Coronary artery (tissue), 2 donors: ENCODE measurements at regions not wholly inside any gene's neighbourhood (a gene's known extent, or its start where the extent isn't known, plus 50 kb on each side); places are given as distances from the start of the nearest gene placed in this dataset.

ENCODE experiments used
- DNase-seq: peaks from one replicate; pipeline ENCODE4 v3.0.0-alpha.2; 2017; ENCODE audit warnings: low spot score
- H3K27ac ChIP-seq, 2 donors: fragments of 200-600 bp; sonication (generic); one replicate each; pipeline ENCODE4 v1.5.1; 2016 to 2019
- H3K4me3 ChIP-seq: fragments of 200-600 bp; sonication (generic); 2 replicates; pipeline ENCODE4 v1.5.1; 2016; ENCODE audit warnings: mild to moderate bottlenecking, moderate library complexity
- TF ChIP-seq, protein P1 (sequence below): fragments of 200-600 bp; sonication (generic); IDR thresholded peaks from one replicate; pipeline ENCODE4 v1.5.1; 2019; ENCODE audit warnings: antibody characterized with exemption

DNA sequence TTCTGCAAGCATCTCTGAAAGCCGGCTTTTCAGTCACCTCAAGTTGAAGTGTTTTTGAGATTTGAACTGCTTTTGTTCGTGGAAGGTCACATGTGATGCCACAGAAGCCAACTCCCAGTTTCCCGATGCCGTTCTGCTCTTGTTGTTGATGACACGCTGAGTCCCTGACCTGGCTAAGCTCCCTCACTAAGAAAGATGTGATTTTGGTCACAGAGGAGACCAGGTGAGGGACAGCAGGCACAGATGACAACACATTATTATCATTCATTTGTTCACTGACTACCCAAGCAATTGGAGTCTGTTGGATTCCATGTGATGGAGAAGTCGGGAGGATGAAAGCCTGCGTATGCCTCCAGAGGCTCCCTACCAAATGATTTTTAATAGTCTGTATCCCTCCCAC is 822.4 kb upstream of the RBFOX1 start:
- TF ChIP-seq, protein P1, sequence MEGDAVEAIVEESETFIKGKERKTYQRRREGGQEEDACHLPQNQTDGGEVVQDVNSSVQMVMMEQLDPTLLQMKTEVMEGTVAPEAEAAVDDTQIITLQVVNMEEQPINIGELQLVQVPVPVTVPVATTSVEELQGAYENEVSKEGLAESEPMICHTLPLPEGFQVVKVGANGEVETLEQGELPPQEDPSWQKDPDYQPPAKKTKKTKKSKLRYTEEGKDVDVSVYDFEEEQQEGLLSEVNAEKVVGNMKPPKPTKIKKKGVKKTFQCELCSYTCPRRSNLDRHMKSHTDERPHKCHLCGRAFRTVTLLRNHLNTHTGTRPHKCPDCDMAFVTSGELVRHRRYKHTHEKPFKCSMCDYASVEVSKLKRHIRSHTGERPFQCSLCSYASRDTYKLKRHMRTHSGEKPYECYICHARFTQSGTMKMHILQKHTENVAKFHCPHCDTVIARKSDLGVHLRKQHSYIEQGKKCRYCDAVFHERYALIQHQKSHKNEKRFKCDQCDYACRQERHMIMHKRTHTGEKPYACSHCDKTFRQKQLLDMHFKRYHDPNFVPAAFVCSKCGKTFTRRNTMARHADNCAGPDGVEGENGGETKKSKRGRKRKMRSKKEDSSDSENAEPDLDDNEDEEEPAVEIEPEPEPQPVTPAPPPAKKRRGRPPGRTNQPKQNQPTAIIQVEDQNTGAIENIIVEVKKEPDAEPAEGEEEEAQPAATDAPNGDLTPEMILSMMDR, result no peak
- no peak overlapping the region for H3K27ac ChIP-seq
- no peak overlapping the region for H3K4me3 ChIP-seq
- no peak for DNase-seq

DNA sequence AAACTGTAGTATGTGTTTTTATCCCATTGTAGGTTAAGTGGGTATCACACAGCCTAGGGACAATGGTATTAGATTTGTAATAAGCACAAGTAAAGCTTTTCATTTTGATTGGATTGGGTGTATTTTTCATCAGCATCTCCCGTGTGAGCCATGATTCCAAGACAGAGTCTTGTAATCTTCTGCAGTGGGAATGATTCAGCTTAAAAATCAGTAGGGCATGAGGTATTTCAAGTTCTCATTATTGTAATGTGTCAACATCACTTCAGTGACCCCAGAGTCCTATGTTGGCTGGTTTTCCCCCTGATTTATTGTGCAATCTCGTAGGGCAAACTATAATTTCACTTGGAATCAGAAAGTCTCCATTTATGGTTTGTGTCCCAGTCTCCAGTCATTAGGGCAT is 833.2 kb upstream of the RBFOX1 start:
- TF ChIP-seq, protein P1, result no peak
- H3K4me3 ChIP-seq, result no peak overlapping the region
- DNase-seq, result no peak
- H3K27ac ChIP-seq, result no peak overlapping the region

DNA sequence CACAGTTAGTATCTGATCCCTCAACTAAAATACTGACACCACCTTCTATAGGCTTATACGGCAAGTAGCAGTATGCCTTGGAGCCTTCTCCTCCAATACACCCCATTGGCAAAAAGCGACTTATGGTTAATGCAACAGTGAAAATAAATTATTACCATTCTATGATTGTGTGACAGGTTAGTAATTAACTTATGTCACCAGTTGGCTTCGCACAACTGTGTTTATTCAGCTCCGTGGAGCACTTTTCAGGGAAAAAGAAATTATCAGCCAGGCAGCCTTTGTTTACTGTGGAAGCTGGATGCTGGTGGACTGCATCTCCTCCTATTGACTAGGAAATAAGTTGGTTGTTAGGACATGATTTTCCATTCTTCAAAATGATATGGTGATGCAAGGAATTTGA is 833.8 kb upstream of the RBFOX1 start:
- H3K27ac ChIP-seq, result no peak overlapping the region
- DNase-seq, result no peak
- TF ChIP-seq, protein P1, result no peak
- no peak overlapping the region for H3K4me3 ChIP-seq

DNA sequence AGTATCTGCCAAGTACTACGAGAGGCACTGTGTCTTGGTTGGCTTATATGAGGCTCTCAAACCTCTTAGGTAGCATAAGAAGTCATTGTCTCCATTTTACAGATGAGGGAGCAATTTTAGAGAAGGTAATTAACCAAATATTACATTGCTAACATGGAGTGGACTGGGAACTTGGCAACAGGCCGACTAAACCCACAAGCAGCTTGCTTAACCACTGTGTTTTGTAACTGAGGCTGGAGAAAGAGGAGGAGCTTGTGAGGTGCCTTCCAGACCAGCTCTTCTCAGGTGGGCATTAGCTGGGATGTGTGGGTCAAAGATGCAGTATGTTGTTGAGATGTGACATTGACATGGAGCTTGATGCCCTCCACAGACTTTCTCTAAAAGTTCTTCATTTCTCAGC is 835.6 kb upstream of the RBFOX1 start:
- no peak overlapping the region for H3K4me3 ChIP-seq
- TF ChIP-seq, protein P1, result no peak
- DNase-seq, result no peak
- no peak overlapping the region for H3K27ac ChIP-seq

DNA sequence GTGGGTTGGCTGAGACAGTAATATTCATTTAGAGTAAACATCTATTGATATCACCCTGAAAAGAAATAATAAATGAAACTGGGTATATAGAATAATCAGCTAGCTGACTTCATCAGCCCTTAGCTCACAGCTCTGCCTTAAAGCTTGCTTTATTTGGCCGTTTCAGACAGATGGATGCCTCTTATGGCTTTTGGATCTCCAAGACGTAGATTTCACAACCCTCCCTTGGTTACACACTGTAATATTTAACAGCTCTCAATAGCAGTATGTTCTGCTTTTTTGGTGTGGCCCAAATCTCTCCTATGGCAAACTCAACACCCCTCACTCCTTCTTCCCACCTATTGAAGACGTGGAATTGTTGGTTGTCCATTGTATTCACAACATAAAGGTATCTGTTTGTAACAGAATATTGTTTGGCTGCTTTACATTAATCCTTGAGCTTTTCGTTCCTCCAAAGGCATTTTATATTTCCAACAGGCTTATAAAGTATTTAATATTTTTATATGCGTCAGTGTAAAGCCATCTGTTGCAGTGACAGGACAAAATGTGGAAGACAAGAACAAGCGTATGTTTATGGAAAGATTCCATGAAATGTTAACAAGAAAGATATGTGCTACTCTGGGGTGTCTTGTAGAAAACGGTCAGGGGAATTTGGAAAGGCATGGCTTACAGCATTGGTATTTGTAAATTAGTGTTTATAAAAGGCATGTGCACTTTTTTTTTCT is 837.0 kb upstream of the RBFOX1 start:
- DNase-seq, result no peak
- Histone ChIP-seq H3K27ac (no peak overlapping the region), H3K4me3 (no peak overlapping the region)
- TF ChIP-seq, protein P1, result no peak

DNA sequence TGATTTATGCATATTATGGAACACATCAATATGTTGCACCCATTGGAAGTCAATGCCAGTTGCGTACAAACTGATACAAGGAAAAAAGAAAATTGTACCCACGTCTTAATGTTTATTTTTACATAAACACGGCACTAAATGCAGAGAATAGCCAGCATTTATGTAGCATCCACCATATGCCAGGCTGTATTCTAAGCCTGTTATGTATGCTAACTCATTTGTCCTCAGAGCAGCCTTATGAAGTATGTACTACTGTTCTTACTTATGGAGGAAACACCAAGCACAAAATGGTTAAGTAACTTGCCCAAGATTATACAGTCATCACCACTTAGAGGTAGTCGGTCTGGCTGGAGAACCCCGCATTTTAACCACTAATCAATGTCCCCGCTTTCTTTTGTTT is 837.9 kb upstream of the RBFOX1 start:
- DNase-seq, result no peak
- TF ChIP-seq, protein P1, result no peak
- Histone ChIP-seq H3K27ac (no peak overlapping the region), H3K4me3 (no peak overlapping the region)

DNA sequence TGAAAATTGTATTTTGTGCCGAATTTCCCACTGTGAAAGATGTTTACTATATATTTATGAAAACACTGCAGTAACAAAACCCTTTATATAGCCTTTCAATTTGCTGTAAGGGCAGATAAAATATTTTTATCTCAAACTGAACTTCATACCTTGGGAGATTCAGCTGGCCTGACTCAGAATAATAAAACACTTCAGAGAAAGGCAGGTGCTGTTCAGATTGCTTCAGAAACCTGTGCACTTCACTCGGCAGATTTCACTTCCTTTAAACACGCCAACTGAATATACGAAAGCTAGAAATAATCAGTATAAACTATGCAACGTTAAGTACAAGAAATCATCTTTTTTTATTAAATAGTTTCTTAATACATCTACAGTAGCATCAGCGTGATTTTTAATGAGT is 839.1 kb upstream of the RBFOX1 start:
- TF ChIP-seq, protein P1, result no peak
- DNase-seq, result no peak
- Histone ChIP-seq H3K4me3 (no peak overlapping the region), H3K27ac (no peak overlapping the region)
